ENCODE measurements at regions not wholly inside any gene's neighbourhood (a gene's known extent, or its start where the extent isn't known, plus 50 kb on each side); places are given as distances from the start of the nearest gene placed in this dataset.
A peak's percentile ranks its signal among the peaks of the same experiment; 100 is the strongest.

DNA sequence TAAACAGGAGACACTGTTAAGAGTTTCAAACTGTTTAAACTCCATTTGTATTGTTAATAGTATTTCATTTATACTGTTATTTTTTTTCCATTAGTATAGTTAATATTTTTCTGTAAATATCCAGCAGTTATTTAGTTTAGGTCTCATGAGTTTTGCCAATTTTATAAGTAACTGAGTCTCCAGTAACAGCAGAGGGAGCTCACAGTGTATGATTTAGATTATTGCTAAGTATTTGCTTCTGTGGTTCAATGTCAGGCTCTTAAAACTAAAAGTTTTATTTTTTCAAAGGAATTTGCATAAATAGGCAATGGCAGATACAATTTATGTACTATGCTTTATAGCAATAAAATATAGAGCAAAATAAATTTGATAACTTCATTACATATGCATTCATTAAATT lies 209.7 kb downstream of the ATXN7L3B start:
- intact Hi-C loops (cut with micrococcal nuclease; ENCODE audit: unreplicated experiment) (no loop called here), in situ Hi-C loops (cut with MboI) (no loop called here)
- no peak overlapping the region for H3K4me3 ChIP-seq

GRCh38 chr12:74751441-74751840 lies 213.8 kb downstream of the ATXN7L3B start:
- in situ Hi-C loops (cut with MboI): no loop called here
- no peaks in the 10 kb centered on the region for H3K9me3 ChIP-seq (replicated peaks; ENCODE audit: control insufficient read depth, insufficient read depth, low read length)

More for the DNA sequence above, 209.7 kb downstream of the ATXN7L3B start:
- H3K9ac ChIP-seq (ENCODE audit: control insufficient read depth, insufficient read depth, low read length): no peak overlapping the region
- no peak overlapping the region for H3K27ac ChIP-seq (ENCODE audit: control insufficient read depth, insufficient read depth)
- POLR2A ChIA-PET: no interaction called here
- H3K4me2 ChIP-seq (ENCODE audit: control insufficient read depth, insufficient read depth): no peak overlapping the region
- CTCF ChIA-PET: no interaction called here
- no peak for FAIRE-seq
- SMC1A ChIA-PET (ENCODE audit: uncharacterized antibody, unreplicated experiment): no interaction called here
- no peak overlapping the region for H2AFZ ChIP-seq (ENCODE audit: control insufficient read depth, low read depth, low read length)
- no peaks in the 10 kb centered on the region for H3K36me3 ChIP-seq (ENCODE audit: control insufficient read depth in 2 of 2, insufficient read depth in 2 of 2, low read length in 1 of 2)
- no peaks in the 10 kb centered on the region for H3K79me2 ChIP-seq (ENCODE audit: control insufficient read depth, insufficient read depth, low read length)
- no TSS peak for BruUV-seq (replicated peaks)
- H3K9me3 ChIP-seq (replicated peaks; ENCODE audit: control insufficient read depth, insufficient read depth, low read length): no peaks in the 10 kb centered on the region
- H3K4me1 ChIP-seq (ENCODE audit: control insufficient read depth, insufficient read depth, low read length): no peaks in the 10 kb centered on the region
- no peak for DNase-seq (ENCODE audit: low read depth, low spot score)
- TF ChIP-seq MXI1 (IDR thresholded peaks at IDR 0.05; ENCODE audit: low read depth, low read length): no peak
- 0 out of 2 replicates have a peak, but pooled peaks have one; percentile 3 for TF ChIP-seq RAD21 (IDR thresholded peaks at IDR 0.05; ENCODE audit: insufficient read depth, low read depth, low read length)
- no peak for TF ChIP-seq PML (IDR thresholded peaks at IDR 0.05; ENCODE audit: low read length)
- ATAC-seq: no peak
- no peaks in the 10 kb centered on the region for H3K27me3 ChIP-seq (replicated peaks in 1 of 2; ENCODE audit: control insufficient read depth in 2 of 2, insufficient read depth in 2 of 2, low read length in 1 of 2)
- RAD21 ChIA-PET (ENCODE audit: unreplicated experiment): no interaction called here
- no peaks in the 10 kb centered on the region for H4K20me1 ChIP-seq (ENCODE audit: control insufficient read depth, insufficient read depth)

More at GRCh38 chr12:74751441-74751840, 213.8 kb downstream of the ATXN7L3B start:
- intact Hi-C loops (cut with micrococcal nuclease; ENCODE audit: unreplicated experiment): no loop called here
- Histone ChIP-seq H3K79me2 (ENCODE audit: control insufficient read depth, insufficient read depth, low read length) (no peaks in the 10 kb centered on the region), H3K36me3 (ENCODE audit: control insufficient read depth in 2 of 2, insufficient read depth in 2 of 2, low read length in 1 of 2) (no peaks in the 10 kb centered on the region), H4K20me1 (ENCODE audit: control insufficient read depth, insufficient read depth) (no peaks in the 10 kb centered on the region), H3K4me3 (no peak overlapping the region), H3K27ac (ENCODE audit: control insufficient read depth, insufficient read depth) (no peak overlapping the region), H3K9ac (ENCODE audit: control insufficient read depth, insufficient read depth, low read length) (no peak overlapping the region), H3K4me2 (ENCODE audit: control insufficient read depth, insufficient read depth) (no peak overlapping the region), H3K4me1 (ENCODE audit: control insufficient read depth, insufficient read depth, low read length) (no peaks in the 10 kb centered on the region), H3K27me3 (replicated peaks in 1 of 2; ENCODE audit: control insufficient read depth in 2 of 2, insufficient read depth in 2 of 2, low read length in 1 of 2) (no peaks in the 10 kb centered on the region), H2AFZ (ENCODE audit: control insufficient read depth, low read depth, low read length) (no peak overlapping the region)
- BruUV-seq (replicated peaks): no TSS peak
- TF ChIP-seq HDAC6 (IDR thresholded peaks at IDR 0.05; ENCODE audit: unreplicated experiment) (no peak), ZNF24 (IDR thresholded peaks at IDR 0.05) (no peak), CHD4 (IDR thresholded peaks at IDR 0.05) (no peak), NFIC (IDR thresholded peaks at IDR 0.05; ENCODE audit: low read depth, low read length) (no peak), PML (IDR thresholded peaks at IDR 0.05; ENCODE audit: low read length) (no peak), ZBTB11 (CRISPR knock-in tag; IDR thresholded peaks at IDR 0.05) (no peak)
- TF ChIP-seq, protein P1, sequence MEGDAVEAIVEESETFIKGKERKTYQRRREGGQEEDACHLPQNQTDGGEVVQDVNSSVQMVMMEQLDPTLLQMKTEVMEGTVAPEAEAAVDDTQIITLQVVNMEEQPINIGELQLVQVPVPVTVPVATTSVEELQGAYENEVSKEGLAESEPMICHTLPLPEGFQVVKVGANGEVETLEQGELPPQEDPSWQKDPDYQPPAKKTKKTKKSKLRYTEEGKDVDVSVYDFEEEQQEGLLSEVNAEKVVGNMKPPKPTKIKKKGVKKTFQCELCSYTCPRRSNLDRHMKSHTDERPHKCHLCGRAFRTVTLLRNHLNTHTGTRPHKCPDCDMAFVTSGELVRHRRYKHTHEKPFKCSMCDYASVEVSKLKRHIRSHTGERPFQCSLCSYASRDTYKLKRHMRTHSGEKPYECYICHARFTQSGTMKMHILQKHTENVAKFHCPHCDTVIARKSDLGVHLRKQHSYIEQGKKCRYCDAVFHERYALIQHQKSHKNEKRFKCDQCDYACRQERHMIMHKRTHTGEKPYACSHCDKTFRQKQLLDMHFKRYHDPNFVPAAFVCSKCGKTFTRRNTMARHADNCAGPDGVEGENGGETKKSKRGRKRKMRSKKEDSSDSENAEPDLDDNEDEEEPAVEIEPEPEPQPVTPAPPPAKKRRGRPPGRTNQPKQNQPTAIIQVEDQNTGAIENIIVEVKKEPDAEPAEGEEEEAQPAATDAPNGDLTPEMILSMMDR (IDR thresholded peaks at IDR 0.05 in 2 of 3, conservative IDR thresholded peaks at IDR 0.05 in 1 of 3; ENCODE audit: control insufficient read depth in 2 of 3, extremely low read depth in 1 of 3, insufficient read depth in 1 of 3, low read depth in 3 of 3, low read length in 3 of 3): no peak
- TF ChIP-seq, protein P2, sequence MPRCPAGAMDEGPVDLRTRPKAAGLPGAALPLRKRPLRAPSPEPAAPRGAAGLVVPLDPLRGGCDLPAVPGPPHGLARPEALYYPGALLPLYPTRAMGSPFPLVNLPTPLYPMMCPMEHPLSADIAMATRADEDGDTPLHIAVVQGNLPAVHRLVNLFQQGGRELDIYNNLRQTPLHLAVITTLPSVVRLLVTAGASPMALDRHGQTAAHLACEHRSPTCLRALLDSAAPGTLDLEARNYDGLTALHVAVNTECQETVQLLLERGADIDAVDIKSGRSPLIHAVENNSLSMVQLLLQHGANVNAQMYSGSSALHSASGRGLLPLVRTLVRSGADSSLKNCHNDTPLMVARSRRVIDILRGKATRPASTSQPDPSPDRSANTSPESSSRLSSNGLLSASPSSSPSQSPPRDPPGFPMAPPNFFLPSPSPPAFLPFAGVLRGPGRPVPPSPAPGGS (IDR thresholded peaks at IDR 0.05; ENCODE audit: borderline replicate concordance, insufficient read depth, low read depth, low read length, poor library complexity, severe bottlenecking): no peak
- TF ChIP-seq, protein P3, sequence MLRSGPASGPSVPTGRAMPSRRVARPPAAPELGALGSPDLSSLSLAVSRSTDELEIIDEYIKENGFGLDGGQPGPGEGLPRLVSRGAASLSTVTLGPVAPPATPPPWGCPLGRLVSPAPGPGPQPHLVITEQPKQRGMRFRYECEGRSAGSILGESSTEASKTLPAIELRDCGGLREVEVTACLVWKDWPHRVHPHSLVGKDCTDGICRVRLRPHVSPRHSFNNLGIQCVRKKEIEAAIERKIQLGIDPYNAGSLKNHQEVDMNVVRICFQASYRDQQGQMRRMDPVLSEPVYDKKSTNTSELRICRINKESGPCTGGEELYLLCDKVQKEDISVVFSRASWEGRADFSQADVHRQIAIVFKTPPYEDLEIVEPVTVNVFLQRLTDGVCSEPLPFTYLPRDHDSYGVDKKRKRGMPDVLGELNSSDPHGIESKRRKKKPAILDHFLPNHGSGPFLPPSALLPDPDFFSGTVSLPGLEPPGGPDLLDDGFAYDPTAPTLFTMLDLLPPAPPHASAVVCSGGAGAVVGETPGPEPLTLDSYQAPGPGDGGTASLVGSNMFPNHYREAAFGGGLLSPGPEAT (IDR thresholded peaks at IDR 0.05; ENCODE audit: low read depth): no peak
- WGBS (ENCODE audit: insufficient coverage, insufficient replicate concordance, low lambda C conversion rate, missing lambda C conversion rate): 0% methylated on average over 1 of the region's 1 CpG
- ChIA-PET SMC1A (ENCODE audit: uncharacterized antibody, unreplicated experiment) (no interaction called here), POLR2A (no interaction called here), RAD21 (ENCODE audit: unreplicated experiment) (no interaction called here), CTCF (no interaction called here)
- ATAC-seq (no peak), DNase-seq (ENCODE audit: low read depth, low spot score) (no peak), FAIRE-seq (no peak)
